OCI-LY1 (cell line): ENCODE measurements at regions not wholly inside any gene's neighbourhood (a gene's known extent, or its start where the extent isn't known, plus 50 kb on each side); places are given as distances from the start of the nearest gene placed in this dataset.

Experiments used
- CTCF ChIP-seq: fragments of 200-600 bp; sonication (generic), shearing (Covaris generic); IDR thresholded peaks from 2 replicates; pipeline ENCODE4 v1.5.1; 2017; ENCODE audit warnings: mild to moderate bottlenecking, antibody characterized with exemption, low read length, moderate library complexity, mixed read lengths
- EZH2 ChIP-seq: fragments of 200-600 bp; sonication (generic), shearing (Covaris generic); IDR thresholded peaks from 2 replicates; pipeline ENCODE4 v1.8.0; 2017; ENCODE audit warnings: borderline replicate concordance, mixed run types, mild to moderate bottlenecking, antibody characterized with exemption, low read length, moderate library complexity, mixed read lengths

GRCh38 chr16:63568164-63568563, 1531.9 kb upstream of the CDH8 start:
- TF ChIP-seq CTCF, result no peak
- TF ChIP-seq EZH2, result no peak
